ENCODE measurements at regions not wholly inside any gene's neighbourhood (a gene's known extent, or its start where the extent isn't known, plus 50 kb on each side); places are given as distances from the start of the nearest gene placed in this dataset.

DNA sequence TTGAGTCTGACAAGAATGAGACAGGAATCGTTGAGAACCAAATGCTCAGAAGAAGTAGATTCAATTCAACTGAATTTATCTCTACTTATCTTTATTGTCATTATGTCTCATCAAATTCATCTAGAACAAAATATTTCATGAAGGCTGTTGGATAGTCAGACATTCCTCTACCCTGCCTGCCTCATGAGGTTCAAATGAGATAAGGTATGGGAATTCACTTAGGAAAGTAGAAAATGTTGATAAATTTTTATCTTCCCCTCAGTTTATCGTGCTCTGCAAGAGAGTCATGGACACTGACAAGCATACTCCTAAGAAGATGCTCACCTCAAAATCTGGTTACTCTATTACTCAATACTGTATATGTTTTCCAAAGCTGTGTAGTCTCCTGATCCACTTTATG lies 149.7 kb upstream of the CDIN1 start:
- TF ChIP-seq, protein P1, sequence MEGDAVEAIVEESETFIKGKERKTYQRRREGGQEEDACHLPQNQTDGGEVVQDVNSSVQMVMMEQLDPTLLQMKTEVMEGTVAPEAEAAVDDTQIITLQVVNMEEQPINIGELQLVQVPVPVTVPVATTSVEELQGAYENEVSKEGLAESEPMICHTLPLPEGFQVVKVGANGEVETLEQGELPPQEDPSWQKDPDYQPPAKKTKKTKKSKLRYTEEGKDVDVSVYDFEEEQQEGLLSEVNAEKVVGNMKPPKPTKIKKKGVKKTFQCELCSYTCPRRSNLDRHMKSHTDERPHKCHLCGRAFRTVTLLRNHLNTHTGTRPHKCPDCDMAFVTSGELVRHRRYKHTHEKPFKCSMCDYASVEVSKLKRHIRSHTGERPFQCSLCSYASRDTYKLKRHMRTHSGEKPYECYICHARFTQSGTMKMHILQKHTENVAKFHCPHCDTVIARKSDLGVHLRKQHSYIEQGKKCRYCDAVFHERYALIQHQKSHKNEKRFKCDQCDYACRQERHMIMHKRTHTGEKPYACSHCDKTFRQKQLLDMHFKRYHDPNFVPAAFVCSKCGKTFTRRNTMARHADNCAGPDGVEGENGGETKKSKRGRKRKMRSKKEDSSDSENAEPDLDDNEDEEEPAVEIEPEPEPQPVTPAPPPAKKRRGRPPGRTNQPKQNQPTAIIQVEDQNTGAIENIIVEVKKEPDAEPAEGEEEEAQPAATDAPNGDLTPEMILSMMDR (IDR thresholded peaks at IDR 0.05), result no peak
- no peak for TF ChIP-seq EZH2 (IDR thresholded peaks at IDR 0.05; ENCODE audit: borderline replicate concordance, insufficient read depth, low read depth, low read length, poor library complexity, severe bottlenecking)
